ENCODE measurements at regions not wholly inside any gene's neighbourhood (a gene's known extent, or its start where the extent isn't known, plus 50 kb on each side); places are given as distances from the start of the nearest gene placed in this dataset.

GRCh38 chr7:46059308-46060020 lies 138.4 kb upstream of the IGFBP3 start:
- Histone ChIP-seq H4K8ac (ENCODE audit: extremely low read depth, insufficient read depth, low read length) (no peak overlapping the region), H3K79me2 (ENCODE audit: control insufficient read depth in 1 of 2, insufficient read depth in 2 of 2, low read length in 2 of 2) (no peaks in the 10 kb centered on the region), H2AK5ac (ENCODE audit: low read depth, low read length) (no peak overlapping the region), H3K4ac (replicated peaks; ENCODE audit: insufficient read length, low read depth, low read length) (no peak overlapping the region), H3K4me2 (ENCODE audit: insufficient read depth in 1 of 2, low read depth in 2 of 2, low read length in 2 of 2) (no peak overlapping the region), H4K91ac (replicated peaks; ENCODE audit: insufficient read length, low read length) (no peak overlapping the region), H3K14ac (ENCODE audit: insufficient read length) (no peak overlapping the region), H2BK5ac (ENCODE audit: low read depth, low read length) (no peak overlapping the region), H2BK15ac (ENCODE audit: low read length) (no peak overlapping the region), H3K4me1 (replicated peaks in 1 of 4; ENCODE audit: control insufficient read depth in 3 of 4, insufficient read depth in 4 of 4, low read length in 3 of 4) (no peaks in the 10 kb centered on the region), H2BK12ac (ENCODE audit: low read depth, low read length) (no peak overlapping the region), H3K9ac (replicated peaks in 1 of 4; ENCODE audit: extremely low read depth in 1 of 4, low read depth in 3 of 4, low read length in 3 of 4) (no peak overlapping the region), H3K23ac (ENCODE audit: insufficient read length) (no peak overlapping the region), H3K18ac (ENCODE audit: extremely low read depth, low read length) (no peak overlapping the region), H4K20me1 (replicated peaks in 1 of 2; ENCODE audit: control insufficient read depth in 1 of 2, insufficient read depth in 2 of 2, low read length in 2 of 2) (no peaks in the 10 kb centered on the region), H3K27ac (ENCODE audit: low read depth, low read length) (no peak overlapping the region), H2BK120ac (replicated peaks; ENCODE audit: low read depth, low read length) (no peak overlapping the region), H3K36me3 (ENCODE audit: control insufficient read depth in 2 of 4, insufficient read depth in 4 of 4, low read length in 3 of 4) (no peaks in the 10 kb centered on the region), H4K5ac (ENCODE audit: insufficient read length, low read depth, low read length) (no peak overlapping the region), H3K27me3 (replicated peaks in 1 of 4; ENCODE audit: control insufficient read depth in 3 of 4, extremely low read depth in 1 of 4, insufficient read depth in 3 of 4, low read length in 3 of 4) (no peaks in the 10 kb centered on the region), H3K9me3 (ENCODE audit: insufficient read depth in 2 of 2, low read depth in 1 of 2, low read length in 1 of 2) (no peaks in the 10 kb centered on the region), H3K23me2 (ENCODE audit: low read depth, low read length) (no peaks in the 10 kb centered on the region), H2BK20ac (ENCODE audit: low read length) (no peak overlapping the region), H3K4me3 (ENCODE audit: extremely low read depth in 1 of 4, insufficient read depth in 2 of 4, low read depth in 3 of 4, low read length in 4 of 4) (no peak overlapping the region), H2AFZ (ENCODE audit: low read length) (no peak overlapping the region), H3K79me1 (ENCODE audit: low read depth, low read length) (no peaks in the 10 kb centered on the region), H3K56ac (replicated peaks; ENCODE audit: insufficient read length, low read depth, low read length) (no peak overlapping the region)
- POLR2A ChIA-PET (ENCODE audit: partially characterized antibody) = no interaction called here
- FAIRE-seq (no peak), DNase-seq (ENCODE audit: low read depth in 1 of 2, low spot score in 2 of 2) (no peak)
- 95% methylated on average over 7 of the region's 7 CpGs; no CpG with 5 or more reads in 1 of the 2 experiments for WGBS, 2 experiments (ENCODE audit: extremely low coverage in 1 of 2, insufficient coverage in 1 of 2, insufficient read length in 1 of 2, insufficient replicate concordance in 2 of 2, low coverage in 1 of 2, low lambda C conversion rate in 2 of 2, missing lambda C conversion rate in 1 of 2)
- CTCF ChIA-PET (ENCODE audit: partially characterized antibody) = interaction anchor here (1.8 kb wide), 1 partner anchor 11 kb away, joined by 8 read pairs; no protein-coding TSS in a partner anchor
- TF ChIP-seq CEBPB (IDR thresholded peaks at IDR 0.05; ENCODE audit: low read depth, low read length) (no peak), KDM4A (IDR thresholded peaks at IDR 0.05; ENCODE audit: low read depth, low read length, severe bottlenecking) (no peak), GTF2F1 (IDR thresholded peaks at IDR 0.05; ENCODE audit: borderline replicate concordance, low read depth, low read length) (no peak), YY1 (IDR thresholded peaks at IDR 0.05; ENCODE audit: low read depth, low read length) (no peak)

All from H1 (cell line).